NCI-H446 treated with DMSO at 0.1 percent for 48 hours (cell line): ENCODE measurements at regions not wholly inside any gene's neighbourhood (a gene's known extent, or its start where the extent isn't known, plus 50 kb on each side); places are given as distances from the start of the nearest gene placed in this dataset.

Experiments used
- DNase-seq: peaks from one replicate; lab custom pipeline; 2025; lab: John Stamatoyannopoulos, UW

- DNase-seq, result no peak
These were observed 483.6 kb downstream of the GABRG1 start for GRCh38 chr4:45640281-45640680.

- DNase-seq, result no peak
These were observed 485.2 kb downstream of the GABRG1 start for GRCh38 chr4:45638641-45639040.

DNA sequence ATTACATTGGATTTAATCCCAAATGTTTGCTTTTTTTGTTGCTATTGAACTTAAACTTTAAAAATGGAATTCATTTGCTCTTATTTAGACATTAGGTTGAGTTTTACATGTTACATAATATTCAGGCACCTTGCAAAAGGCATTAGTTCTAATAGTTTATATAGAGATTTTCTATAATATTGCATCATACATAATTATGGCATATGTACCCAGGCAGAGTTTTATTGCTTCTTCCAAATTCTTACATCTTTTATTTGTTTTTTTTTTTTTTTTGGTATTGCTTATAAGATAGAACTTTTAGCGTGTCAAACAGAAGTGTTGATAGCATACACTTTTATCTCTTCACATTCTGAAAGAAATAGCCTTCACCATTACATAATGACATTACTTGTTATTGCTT is 487.7 kb downstream of the GABRG1 start:
- DNase-seq, result no peak

DNA sequence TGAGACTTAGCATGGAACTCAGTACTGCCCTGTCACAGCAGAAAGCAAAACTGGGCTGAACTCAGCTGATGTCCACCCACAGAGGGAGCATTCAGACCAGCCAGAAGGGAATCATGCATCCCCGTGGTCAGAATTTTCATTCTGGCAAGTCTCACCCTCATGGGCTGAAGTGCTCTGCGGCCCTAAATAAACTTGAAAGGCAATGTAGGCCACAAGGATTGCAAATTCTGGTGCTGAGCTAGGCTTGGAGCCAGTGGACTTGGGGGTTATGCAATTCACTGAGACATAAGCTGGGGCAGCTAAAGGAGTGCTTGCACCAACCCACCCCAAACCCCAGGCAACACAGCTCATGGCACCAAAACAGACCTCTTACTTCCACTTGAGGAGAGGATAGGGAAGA is 494.1 kb downstream of the GABRG1 start:
- DNase-seq, result no peak

DNA sequence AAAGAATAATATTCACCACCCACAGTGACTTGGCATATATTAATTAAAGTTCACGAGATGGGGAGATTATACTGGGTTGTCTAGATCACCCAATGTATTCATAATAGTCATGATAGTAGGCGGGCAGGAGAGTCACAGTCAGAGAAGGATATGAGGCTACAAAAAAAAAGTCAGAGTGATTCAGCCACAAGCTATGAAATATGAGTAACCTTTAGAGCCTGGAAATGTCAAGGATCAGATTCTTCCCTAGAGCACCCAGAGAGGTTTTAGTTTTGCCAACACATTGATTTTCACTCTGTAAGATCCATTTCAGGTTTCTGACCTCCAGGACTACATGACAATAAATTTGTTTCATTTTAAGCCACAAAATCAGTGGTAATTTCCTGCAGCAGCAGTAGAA is 501.9 kb downstream of the GABRG1 start:
- no peak for DNase-seq

DNA sequence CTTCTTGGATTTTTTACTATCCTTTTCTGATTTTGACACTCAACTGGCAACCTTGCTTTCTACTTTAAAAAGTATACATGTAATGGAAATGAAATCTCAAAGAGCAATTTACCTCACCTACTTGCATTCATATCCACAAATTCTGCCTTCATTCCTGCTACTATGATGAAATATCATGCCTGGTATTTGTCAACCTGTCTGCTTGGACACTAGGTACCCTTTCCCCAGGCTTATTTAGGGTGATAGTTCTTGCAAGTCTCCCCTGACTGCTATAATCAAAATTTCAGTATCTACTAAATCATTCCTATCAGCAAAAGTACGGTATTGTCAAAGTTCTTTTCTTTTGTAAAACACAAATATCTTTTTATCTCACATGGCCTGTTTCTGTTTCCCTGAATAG is 503.0 kb downstream of the GABRG1 start:
- no peak for DNase-seq

GRCh38 chr4:45596379-45597101 is 527.3 kb downstream of the GABRG1 start:
- no peak for DNase-seq

DNA sequence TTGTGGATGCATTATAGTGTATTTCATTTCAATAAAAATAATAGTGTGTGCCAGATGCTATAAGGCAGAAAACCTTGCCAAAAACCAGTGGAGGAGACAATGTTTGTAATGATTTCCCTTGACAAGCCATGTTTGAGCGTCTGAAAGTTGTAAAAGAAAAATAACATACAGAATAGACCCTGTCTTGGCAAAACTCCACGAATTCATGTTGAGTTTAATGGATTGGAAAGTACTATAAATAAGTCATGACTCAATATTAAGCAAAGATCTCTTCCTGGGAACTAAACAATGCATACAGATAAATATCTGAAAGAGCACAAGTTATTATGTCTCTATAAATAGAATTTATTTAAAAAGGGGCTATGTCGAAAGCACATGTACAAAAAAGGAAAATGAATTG is 543.5 kb downstream of the GABRG1 start:
- DNase-seq, result peak; percentile 83

DNA sequence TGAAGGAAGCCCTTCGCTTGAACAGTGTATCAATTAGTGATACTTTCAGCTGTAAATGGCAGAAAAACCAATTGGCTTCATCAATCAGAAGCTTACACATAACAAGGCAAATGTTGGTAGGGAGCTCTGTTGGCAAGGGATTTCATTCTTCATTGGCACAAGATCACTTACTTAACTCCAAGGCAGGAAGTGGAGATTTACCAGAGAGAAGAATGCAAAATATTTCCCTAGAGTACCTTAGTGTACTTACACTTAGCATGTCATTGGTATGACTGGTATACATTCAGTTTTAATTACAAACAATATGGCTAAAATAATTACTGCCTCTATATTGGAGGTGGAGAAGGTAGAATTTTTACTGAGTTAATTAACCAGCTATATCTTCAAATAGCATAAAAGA is 545.0 kb downstream of the GABRG1 start:
- DNase-seq, result peak; percentile 60

GRCh38 chr4:45576275-45576674 is 547.6 kb downstream of the GABRG1 start:
- no peak for DNase-seq

DNA sequence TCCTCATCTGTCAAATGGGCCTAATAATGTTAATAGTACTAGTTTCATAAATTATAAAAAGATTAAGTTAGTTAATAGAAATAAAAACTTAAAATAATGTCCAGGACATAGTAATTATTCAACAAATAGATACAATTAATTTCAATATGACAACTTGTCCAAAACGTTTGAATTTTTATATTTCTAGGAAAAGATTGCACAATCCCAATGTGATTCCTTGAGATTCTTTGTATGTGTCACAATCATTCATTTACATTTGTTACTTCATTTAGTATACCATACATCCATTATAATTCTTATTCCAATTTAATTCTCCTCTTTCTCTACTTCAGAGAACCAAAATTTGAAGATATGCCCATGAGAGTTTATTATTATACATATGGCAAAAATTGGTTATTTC is 554.2 kb downstream of the GABRG1 start:
- DNase-seq, result no peak

GRCh38 chr4:45568694-45569093 is 555.2 kb downstream of the GABRG1 start:
- no peak for DNase-seq

GRCh38 chr4:45566896-45567603 is 556.8 kb downstream of the GABRG1 start:
- DNase-seq, result no peak

GRCh38 chr4:45554423-45554822 is 569.4 kb downstream of the GABRG1 start:
- peak; percentile 6 for DNase-seq

DNA sequence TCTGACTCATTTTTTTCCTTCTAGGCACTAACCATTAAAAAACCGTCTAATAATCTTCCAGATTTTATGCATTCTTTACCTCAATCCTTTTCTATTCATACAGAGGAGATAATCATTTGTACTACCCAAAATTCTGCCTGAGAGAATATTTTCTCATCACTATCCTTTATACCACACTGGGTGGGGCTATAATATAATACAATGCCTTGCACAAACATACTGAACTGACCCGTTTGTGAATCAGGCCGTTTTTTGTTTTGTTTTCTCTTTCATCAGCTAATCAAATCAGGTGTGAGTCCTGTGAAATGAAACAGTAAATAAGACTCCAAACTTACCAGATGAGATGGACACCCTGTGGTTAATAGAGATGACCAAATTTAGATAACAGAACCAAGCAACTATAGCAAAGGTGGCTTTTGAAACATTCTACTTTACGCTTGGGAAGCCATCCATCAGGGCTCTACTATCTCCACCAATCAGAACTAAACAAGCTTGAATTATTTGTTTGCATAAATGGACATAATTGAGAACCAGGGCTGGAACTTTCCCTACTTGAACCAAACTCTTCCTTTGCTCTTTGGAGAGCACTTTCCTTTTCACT is 573.0 kb downstream of the GABRG1 start:
- no peak for DNase-seq

GRCh38 chr4:45539142-45539814 is 584.6 kb downstream of the GABRG1 start:
- no peak for DNase-seq

DNA sequence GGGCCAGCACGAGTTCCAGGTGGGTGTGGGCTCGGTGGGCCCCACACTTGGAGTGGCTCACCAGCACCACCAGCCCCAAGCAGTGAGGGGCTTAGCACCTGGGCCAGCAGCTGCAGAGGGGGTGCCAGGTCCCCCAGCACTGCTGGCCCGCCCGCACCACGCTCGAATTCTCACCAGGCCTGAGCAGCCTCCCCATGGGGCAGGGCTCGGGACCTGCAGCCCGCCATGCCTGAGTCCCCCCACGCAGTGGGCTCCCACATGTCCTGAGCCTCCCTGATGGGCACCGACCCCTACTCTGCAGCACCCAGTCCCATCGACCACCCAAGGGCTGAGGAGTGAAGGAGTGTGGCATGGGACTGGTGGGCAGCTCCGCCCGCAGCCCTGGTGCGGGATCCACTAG is 593.4 kb downstream of the GABRG1 start:
- no peak for DNase-seq

DNA sequence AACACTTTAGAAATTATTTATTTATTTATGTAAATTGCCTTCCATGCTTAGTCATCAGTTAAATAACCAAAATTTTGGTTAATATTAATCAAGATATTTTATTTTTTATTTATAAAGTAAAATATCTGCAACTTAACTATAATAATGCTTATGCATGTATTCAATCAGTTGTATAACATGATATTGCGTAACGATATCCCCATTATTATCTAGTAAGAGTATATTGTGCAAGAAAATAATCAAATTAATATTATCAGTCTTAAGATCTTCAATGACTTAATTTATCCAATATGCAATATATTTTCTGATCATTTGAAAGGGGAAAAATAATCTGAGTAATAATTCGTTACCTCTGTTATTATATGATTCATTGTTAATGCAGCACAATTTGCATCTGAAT is 596.7 kb downstream of the GABRG1 start:
- no peak for DNase-seq

GRCh38 chr4:45518832-45519231 is 605.0 kb downstream of the GABRG1 start:
- no peak for DNase-seq

GRCh38 chr4:45502471-45502870 is 621.4 kb downstream of the GABRG1 start:
- DNase-seq, result no peak

DNA sequence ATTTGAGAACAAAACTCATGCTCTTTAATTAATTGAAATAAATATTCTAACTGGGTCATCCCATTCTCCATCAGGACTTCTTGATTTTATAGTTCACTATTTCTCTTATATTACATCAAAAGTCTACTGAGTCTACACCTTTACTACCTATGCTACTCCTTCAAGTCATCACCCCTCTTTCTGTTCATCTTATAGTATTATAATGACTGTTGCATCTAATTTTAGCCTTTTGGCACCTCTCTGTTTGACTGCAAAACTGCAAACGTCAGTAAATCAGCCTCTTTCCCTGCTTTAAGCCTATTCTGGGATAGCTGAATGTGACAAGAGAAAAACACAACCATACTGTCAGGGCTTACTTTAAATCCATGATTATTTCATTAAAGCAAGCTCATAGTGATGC is 639.1 kb downstream of the GABRG1 start:
- no peak for DNase-seq

- DNase-seq, result no peak
These were observed 641.5 kb downstream of the GABRG1 start for GRCh38 chr4:45482346-45482745.

DNA sequence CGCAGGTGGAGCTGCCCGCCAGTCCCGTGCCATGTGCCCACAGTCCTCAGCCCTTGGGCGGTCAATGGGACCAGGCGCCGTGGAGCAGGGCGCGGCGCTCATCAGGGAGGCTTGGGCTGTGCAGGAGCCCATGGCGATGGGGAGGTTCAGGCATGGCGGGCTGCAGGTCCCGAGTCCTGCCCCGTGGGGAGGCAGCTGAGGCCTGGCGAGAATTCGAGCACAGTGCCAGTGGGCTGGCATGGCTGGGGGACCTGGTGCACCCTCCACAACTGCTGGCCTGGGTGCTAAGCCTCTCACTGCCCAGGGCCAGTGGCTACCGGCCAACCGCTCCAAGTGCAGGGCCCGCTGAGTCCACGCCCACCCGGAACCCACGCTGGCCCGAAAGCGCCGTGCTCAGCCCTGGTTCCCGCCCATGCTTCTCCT is 646.5 kb downstream of the GABRG1 start:
- DNase-seq, result no peak
